ENCODE measurements at regions not wholly inside any gene's neighbourhood (a gene's known extent, or its start where the extent isn't known, plus 50 kb on each side); places are given as distances from the start of the nearest gene placed in this dataset.
"Not testable (repeated sequence)": the region's sequence is repeated elsewhere in the genome, so short reads cannot be mapped to it uniquely, and the experiment has no call there.

GRCh38 chr2:136312568-136312967, 194.6 kb upstream of the CXCR4 start:
- intact Hi-C loops (cut with DNase I); DNase-seq (ENCODE audit: missing footprints); ATAC-seq: not testable (repeated sequence)

GRCh38 chr2:136310797-136311603, 193.1 kb upstream of the CXCR4 start:
- intact Hi-C loops (cut with DNase I), result no loop called here
- DNase-seq (ENCODE audit: missing footprints) (no peak), ATAC-seq (no peak)

- ATAC-seq (no peak), DNase-seq (ENCODE audit: missing footprints) (no peak)
- intact Hi-C loops (cut with DNase I), result no loop called here
Observed at GRCh38 chr2:136310005-136310495, 192.1 kb upstream of the CXCR4 start.

GRCh38 chr2:136308611-136309010, 190.7 kb upstream of the CXCR4 start:
- ATAC-seq (no peak), DNase-seq (ENCODE audit: missing footprints) (no peak)
- intact Hi-C loops (cut with DNase I), result no loop called here

- intact Hi-C loops (cut with DNase I), result no loop called here
- DNase-seq (ENCODE audit: missing footprints) (no peak), ATAC-seq (no peak)
Observed at GRCh38 chr2:136306836-136307235, 188.9 kb upstream of the CXCR4 start.

- no peak for DNase-seq (ENCODE audit: missing footprints)
- intact Hi-C loops (cut with DNase I), result no loop called here
- ATAC-seq, result no peak
Observed at GRCh38 chr2:136305517-136306192, 187.7 kb upstream of the CXCR4 start.

GRCh38 chr2:136301006-136301405, 183.1 kb upstream of the CXCR4 start:
- intact Hi-C loops (cut with DNase I), result no loop called here
- ATAC-seq (no peak), DNase-seq (ENCODE audit: missing footprints) (no peak)

- no peak for DNase-seq (ENCODE audit: missing footprints)
- ATAC-seq, result no peak
- intact Hi-C loops (cut with DNase I), result no loop called here
Observed at GRCh38 chr2:136298631-136299030, 180.7 kb upstream of the CXCR4 start.

- ATAC-seq, result no peak
- DNase-seq (ENCODE audit: missing footprints), result no peak
- intact Hi-C loops (cut with DNase I), result no loop called here
Observed at GRCh38 chr2:136297994-136298393, 180.0 kb upstream of the CXCR4 start.

- no peak for ATAC-seq
- intact Hi-C loops (cut with DNase I), result no loop called here
- DNase-seq (ENCODE audit: missing footprints), result no peak
Observed at GRCh38 chr2:136297312-136297711, 179.4 kb upstream of the CXCR4 start.

- DNase-seq (ENCODE audit: missing footprints), result no peak
- intact Hi-C loops (cut with DNase I), result no loop called here
- no peak for ATAC-seq
Observed at GRCh38 chr2:136295168-136295567, 177.2 kb upstream of the CXCR4 start.

GRCh38 chr2:136291871-136292270, 173.9 kb upstream of the CXCR4 start:
- intact Hi-C loops (cut with DNase I), result no loop called here
- no peak for ATAC-seq

GRCh38 chr2:136290326-136290725, 172.4 kb upstream of the CXCR4 start:
- DNase-seq (ENCODE audit: missing footprints) (no peak), ATAC-seq (no peak)
- intact Hi-C loops (cut with DNase I), result no loop called here

More at GRCh38 chr2:136291871-136292270, 173.9 kb upstream of the CXCR4 start:
- DNase-seq (ENCODE audit: missing footprints), result no peak

GRCh38 chr2:136288249-136288648, 170.3 kb upstream of the CXCR4 start:
- intact Hi-C loops (cut with DNase I), result no loop called here
- DNase-seq (ENCODE audit: missing footprints) (no peak), ATAC-seq (no peak)

GRCh38 chr2:136286423-136286822, 168.5 kb upstream of the CXCR4 start:
- intact Hi-C loops (cut with DNase I), result no loop called here
- DNase-seq (ENCODE audit: missing footprints) (no peak), ATAC-seq (no peak)

GRCh38 chr2:136284226-136285119, 166.5 kb upstream of the CXCR4 start:
- no peak for ATAC-seq
- no peak for DNase-seq (ENCODE audit: missing footprints)

GRCh38 chr2:136282251-136282650, 164.3 kb upstream of the CXCR4 start:
- ATAC-seq, result no peak
- DNase-seq (ENCODE audit: missing footprints), result no peak
- intact Hi-C loops (cut with DNase I), result no loop called here

More at GRCh38 chr2:136284226-136285119, 166.5 kb upstream of the CXCR4 start:
- intact Hi-C loops (cut with DNase I), result no loop called here

GRCh38 chr2:136281281-136282114, 163.5 kb upstream of the CXCR4 start:
- intact Hi-C loops (cut with DNase I), result no loop called here
- DNase-seq (ENCODE audit: missing footprints), result no peak
- ATAC-seq, result no peak

Data from Right ventricle myocardium inferior (tissue), 1 donor.